ENCODE measurements at regions not wholly inside any gene's neighbourhood (a gene's known extent, or its start where the extent isn't known, plus 50 kb on each side); places are given as distances from the start of the nearest gene placed in this dataset.

GRCh38 chr3:117409701-117410459, 700.3 kb downstream of the TUSC7 start:
- FAIRE-seq (no peak), DNase-seq (ENCODE audit: extremely low spot score, insufficient read length, low read depth) (no peak)

DNA sequence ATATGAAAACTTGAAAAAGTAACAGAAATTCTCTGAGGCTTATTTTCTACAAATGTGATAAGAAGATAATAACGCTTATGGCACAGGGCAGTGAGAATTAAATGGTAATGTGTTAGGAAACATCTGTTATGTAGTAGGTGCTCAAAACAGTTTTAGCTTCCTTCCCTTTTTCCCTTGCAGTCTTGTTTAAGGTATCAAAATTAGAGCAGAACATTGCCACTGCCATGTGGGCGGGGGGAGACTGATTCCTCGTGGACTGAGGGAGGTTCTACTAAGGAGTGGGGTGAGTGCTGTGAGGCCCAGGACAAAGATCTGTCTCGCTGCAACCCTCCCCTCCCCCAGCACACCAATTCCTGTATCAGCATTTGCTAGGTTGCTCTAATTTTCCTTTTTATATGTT, 702.4 kb downstream of the TUSC7 start:
- FAIRE-seq, result no peak
- DNase-seq (ENCODE audit: extremely low spot score, insufficient read length, low read depth), result no peak

- FAIRE-seq, result no peak
- DNase-seq (ENCODE audit: extremely low spot score, insufficient read length, low read depth), result no peak
Observed at GRCh38 chr3:117417411-117417810, 707.8 kb downstream of the TUSC7 start.

GRCh38 chr3:117427081-117427480, 717.5 kb downstream of the TUSC7 start:
- FAIRE-seq, result no peak
- no peak for DNase-seq (ENCODE audit: extremely low spot score, insufficient read length, low read depth)

- FAIRE-seq (no peak), DNase-seq (ENCODE audit: extremely low spot score, insufficient read length, low read depth) (no peak)
Observed at GRCh38 chr3:117433427-117433826, 723.8 kb downstream of the TUSC7 start.

DNA sequence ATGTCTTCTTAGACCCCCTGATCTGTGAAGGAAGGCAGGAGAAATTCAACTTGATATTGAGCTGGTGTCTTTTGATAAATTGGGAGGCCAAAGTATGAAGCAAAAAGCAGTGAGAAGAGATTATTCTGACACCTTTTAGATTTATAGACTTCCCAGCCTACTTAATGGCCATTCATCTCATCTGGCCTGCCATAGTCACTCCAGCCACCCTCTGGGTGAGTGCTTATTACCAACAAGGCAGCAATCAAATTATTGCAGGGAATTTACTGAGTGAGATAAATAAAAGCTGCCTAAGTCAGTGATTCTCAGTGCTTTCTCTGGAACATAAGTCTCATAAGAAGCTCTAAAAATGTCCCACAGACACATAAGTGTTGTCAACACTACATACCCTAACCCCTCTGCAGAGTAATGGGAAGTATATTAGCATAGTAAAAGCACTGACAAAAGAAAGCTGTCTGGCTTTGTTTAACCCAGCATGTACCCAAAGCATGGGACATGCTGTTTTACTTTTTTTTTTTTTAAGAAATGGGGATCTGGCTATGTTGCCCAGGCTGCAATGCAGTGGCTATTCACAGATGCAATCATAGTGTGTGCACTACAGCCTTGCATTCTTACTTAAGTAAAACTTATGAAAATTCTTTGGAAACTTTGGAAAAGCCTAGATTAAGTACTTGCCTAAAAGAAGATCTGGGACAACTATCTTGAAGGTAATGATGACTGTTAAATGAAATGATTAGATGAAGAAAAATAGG, 725.3 kb downstream of the TUSC7 start:
- FAIRE-seq, result no peak

GRCh38 chr3:117435506-117435905, 725.9 kb downstream of the TUSC7 start:
- DNase-seq (ENCODE audit: extremely low spot score, insufficient read length, low read depth), result no peak
- no peak for FAIRE-seq

More for the DNA sequence above, 725.3 kb downstream of the TUSC7 start:
- no peak for DNase-seq (ENCODE audit: extremely low spot score, insufficient read length, low read depth)

DNA sequence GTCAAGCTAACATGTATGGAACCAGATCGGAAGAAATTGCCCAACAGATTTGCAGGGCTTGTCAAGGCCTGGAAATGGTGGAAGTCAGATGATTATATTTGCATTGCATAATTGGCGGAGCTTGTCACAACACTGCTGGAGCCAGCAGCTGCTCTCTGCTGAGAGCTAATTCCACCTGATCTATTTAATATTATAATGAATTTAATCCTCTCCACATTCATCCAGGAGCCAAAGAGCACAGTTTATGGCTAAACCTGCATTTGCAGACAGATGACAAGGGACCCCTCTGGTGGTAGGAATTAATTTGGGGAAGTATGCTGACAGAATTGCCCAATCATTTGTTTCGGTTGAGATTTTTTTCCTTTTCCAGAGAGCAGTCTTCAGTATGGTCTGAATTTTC, 730.2 kb downstream of the TUSC7 start:
- no peak for FAIRE-seq
- no peak for DNase-seq (ENCODE audit: extremely low spot score, insufficient read length, low read depth)

- no peak for DNase-seq (ENCODE audit: extremely low spot score, insufficient read length, low read depth)
- FAIRE-seq, result no peak
Observed at GRCh38 chr3:117441851-117442250, 732.3 kb downstream of the TUSC7 start.

DNA sequence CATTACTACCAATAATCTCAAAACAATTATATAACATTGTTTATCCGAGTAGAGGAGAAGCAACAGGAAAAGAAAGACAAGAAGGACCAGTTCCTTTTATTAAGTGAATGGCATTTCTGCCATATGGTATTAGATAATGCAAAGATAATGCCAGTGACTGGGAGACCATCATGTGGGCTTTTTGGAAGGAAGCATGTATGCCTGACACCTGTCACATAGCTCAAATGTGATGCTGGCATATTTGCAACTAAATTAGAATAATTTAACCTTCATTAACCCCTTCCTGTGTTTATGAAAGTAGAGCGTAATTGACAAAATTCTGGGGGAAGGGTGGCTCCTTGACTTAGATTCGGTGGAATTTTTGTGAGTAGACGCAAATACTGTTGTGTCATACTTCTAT, 733.0 kb downstream of the TUSC7 start:
- DNase-seq (ENCODE audit: extremely low spot score, insufficient read length, low read depth), result no peak
- FAIRE-seq, result no peak

- FAIRE-seq, result no peak
Observed at GRCh38 chr3:117443014-117443413, 733.4 kb downstream of the TUSC7 start.

DNA sequence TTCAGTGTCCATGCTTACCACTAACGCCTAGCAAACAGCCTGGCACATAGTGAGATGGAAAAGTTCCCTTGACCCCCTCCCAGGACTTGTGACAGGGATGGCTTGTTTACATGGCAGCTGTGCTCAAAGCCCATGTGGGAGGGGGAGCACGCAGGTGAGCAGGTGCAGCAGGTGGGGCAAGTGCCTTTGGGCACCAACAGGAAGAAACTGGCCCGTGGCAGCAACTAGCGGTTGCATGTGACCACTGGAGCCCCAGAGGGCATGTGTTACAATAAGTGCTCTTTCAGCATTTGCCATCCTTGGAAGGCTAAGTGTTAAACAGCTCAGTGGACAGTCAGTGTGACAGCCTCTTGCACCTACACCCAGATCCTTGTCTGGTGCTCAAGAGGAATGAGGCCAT, 734.6 kb downstream of the TUSC7 start:
- FAIRE-seq (no peak), DNase-seq (ENCODE audit: extremely low spot score, insufficient read length, low read depth) (no peak)

More at GRCh38 chr3:117443014-117443413, 733.4 kb downstream of the TUSC7 start:
- no peak for DNase-seq (ENCODE audit: extremely low spot score, insufficient read length, low read depth)

- no peak for DNase-seq (ENCODE audit: extremely low spot score, insufficient read length, low read depth)
- FAIRE-seq, result no peak
Observed at GRCh38 chr3:117447419-117447818, 737.8 kb downstream of the TUSC7 start.

DNA sequence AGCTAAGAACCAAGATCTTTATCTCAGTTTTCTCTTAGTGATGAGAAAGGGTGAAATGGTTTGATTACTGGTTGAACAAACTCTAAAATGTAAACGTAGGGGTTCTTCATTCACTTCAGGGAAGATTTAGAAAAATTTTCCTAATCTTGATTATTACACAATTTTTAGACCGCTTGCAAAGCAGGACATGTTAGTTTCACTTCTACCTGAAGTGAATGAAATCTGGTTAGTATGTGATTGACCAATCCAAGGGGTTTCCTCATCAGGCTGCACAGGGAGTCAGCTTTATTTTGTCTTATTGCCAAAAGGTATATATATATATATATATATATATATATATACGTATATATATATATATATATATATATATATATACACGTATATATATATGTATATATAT, 740.4 kb downstream of the TUSC7 start:
- no peak for FAIRE-seq
- DNase-seq (ENCODE audit: extremely low spot score, insufficient read length, low read depth), result no peak

DNA sequence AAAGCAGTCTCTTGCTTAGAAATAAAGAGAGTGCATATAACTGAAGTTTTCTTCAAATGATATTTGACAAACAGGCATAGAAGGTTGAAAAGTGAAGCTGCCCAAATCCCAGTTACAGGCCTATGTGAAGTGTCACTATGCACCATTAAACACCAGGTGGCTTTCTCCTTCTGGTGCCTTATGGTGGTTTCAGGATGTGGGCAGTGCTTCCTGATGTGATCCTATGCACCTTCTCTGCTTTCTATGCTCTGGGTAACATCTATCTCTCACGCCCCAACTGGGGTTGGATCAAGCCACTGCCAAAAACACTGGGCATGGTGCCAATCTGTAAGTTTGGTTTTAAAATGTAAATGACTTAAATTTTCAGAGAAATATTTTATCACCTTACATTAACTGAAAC, 744.7 kb downstream of the TUSC7 start:
- DNase-seq (ENCODE audit: extremely low spot score, insufficient read length, low read depth) (no peak), FAIRE-seq (no peak)

GRCh38 chr3:117454908-117455307, 745.3 kb downstream of the TUSC7 start:
- no peak for FAIRE-seq
- DNase-seq (ENCODE audit: extremely low spot score, insufficient read length, low read depth), result no peak

- FAIRE-seq, result no peak
- DNase-seq (ENCODE audit: extremely low spot score, insufficient read length, low read depth), result no peak
Observed at GRCh38 chr3:117455782-117456181, 746.2 kb downstream of the TUSC7 start.

DNA sequence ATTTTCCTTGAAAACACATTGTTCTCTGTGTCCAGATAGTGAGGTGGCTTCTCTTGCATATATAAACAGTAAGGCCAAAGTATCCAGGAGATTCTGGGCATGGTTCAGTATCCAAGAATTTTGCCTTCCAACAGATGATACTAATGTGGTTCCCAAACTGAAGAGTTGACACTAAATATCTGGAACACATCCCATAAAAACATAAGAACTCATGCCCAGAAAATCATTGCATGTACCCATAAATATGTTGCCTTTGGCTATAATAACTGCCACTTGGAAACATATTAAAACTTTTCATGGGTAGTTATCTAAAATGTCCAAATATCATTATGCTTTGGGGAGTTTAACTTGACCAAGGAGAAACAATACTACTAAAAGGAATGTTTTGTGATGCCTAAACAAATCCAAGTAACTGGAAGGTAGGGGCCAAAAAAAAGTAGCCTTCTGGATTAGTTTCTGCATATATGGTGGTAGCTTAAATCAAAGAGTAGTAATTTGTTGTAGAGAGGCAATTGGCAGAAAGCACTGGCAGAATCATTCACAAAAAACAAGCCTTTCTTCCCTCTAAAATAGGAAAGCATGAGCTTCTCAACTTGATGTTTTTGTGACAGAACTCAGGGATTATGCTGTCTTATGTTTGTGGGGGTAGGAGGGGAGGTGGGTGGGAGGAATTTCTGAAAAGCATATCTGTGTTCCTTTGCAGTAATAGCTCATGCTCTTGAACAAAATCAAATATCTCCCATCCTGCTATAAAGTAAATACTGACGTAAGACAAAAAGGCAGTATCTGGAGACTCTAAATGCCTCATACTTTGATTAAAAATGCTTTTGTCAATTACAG, 753.9 kb downstream of the TUSC7 start:
- DNase-seq (ENCODE audit: extremely low spot score, insufficient read length, low read depth), result no peak
- FAIRE-seq, result no peak

DNA sequence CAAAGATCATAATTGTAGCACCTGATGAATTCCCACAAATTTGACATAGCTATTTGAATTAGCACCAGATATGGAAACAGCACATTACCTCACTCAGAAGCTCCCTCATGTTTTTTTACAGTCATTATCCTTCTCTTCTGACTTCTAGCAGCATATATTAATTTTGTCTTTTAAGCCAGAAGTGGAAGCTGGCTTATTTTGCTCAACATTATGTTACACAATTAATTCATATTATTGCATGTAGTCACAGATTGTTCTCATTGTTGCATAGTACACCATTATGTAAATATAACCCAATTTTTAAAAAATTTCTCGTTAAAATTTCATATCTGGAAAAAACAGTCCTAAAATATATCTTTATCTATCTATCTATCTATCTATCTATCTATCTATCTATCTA, 762.3 kb downstream of the TUSC7 start:
- FAIRE-seq, result no peak
- no peak for DNase-seq (ENCODE audit: extremely low spot score, insufficient read length, low read depth)

- DNase-seq (ENCODE audit: extremely low spot score, insufficient read length, low read depth), result no peak
- FAIRE-seq, result no peak
Observed at GRCh38 chr3:117473981-117474538, 764.5 kb downstream of the TUSC7 start.
